Body of pancreas (tissue), 4 donors: ENCODE measurements at regions not wholly inside any gene's neighbourhood (a gene's known extent, or its start where the extent isn't known, plus 50 kb on each side); places are given as distances from the start of the nearest gene placed in this dataset.

ENCODE experiments used
- ATAC-seq: fragments of 150-250 bp; one replicate; pipeline ENCODE4 v1.9.1; 2016
- DNase-seq, 4 donors: peaks; one replicate each; pipeline ENCODE4 v3.0.0-alpha.2; 2019
- H3K27ac ChIP-seq, 4 donors: fragments of 200-600 bp; sonication (generic); 1 replicate in 3 of 4; 2 replicates in 1 of 4; pipeline versions ENCODE4 v1.5.1 to v1.6.1; 2016 to 2019; ENCODE audit warnings: mild to moderate bottlenecking in 1 of 4, mixed read lengths in 1 of 4, moderate library complexity in 1 of 4
- H3K27me3 ChIP-seq, 2 donors: fragments of 200-600 bp; sonication (generic); one replicate each; pipeline ENCODE4 v1.6.0; 2016; ENCODE audit warnings: mild to moderate bottlenecking in 1 of 2
- H3K36me3 ChIP-seq, 2 donors: fragments of 200-600 bp; sonication (generic); replicated peaks in 1 of 2; 2 replicates each; pipeline ENCODE4 v1.5.1; 2016; ENCODE audit warnings: low read depth in 2 of 2; ENCODE audit not compliant: insufficient read depth in 1 of 2
- H3K4me1 ChIP-seq: fragments of 200-600 bp; sonication (generic); one replicate; pipeline ENCODE4 v1.6.0; 2016
- H3K4me3 ChIP-seq, 2 donors: fragments of 200-600 bp; sonication (generic); 1 replicate in 1 of 2; 2 replicates in 1 of 2; pipeline ENCODE4 v1.5.1; 2016 to 2019
- H3K9me3 ChIP-seq, 3 donors: fragments of 200-600 bp; sonication (generic); 1 replicate in 2 of 3; 2 replicates in 1 of 3; pipeline ENCODE4 v1.5.1; 2016
- POLR2A ChIP-seq, 3 donors: fragments of 450-650 bp; IDR thresholded peaks; one replicate each; pipeline ENCODE4 v1.6.1; 2016; ENCODE audit warnings: antibody characterized with exemption in 3 of 3, mild to moderate bottlenecking in 2 of 3
- WGBS, 2 donors: methylation state at CpG; one replicate each; pipeline ENCODE4 v1.1.5; 2017; 5-methylcytosine and 5-hydroxymethylcytosine counted together
- intact Hi-C: fragments of 100-400 bp; cut with DNase I; formaldehyde crosslinking; loops from one replicate; pipeline ENCODE4 v1.15.1; 2023
- TF ChIP-seq, protein P1 (sequence below), 7 experiments: fragments of 450-650 bp in 4 of 7; fragments of 200-600 bp in 3 of 7; sonication (generic) in 3 of 7; IDR thresholded peaks; one replicate each; pipeline ENCODE4 v1.5.1; 2016 to 2019; ENCODE audit warnings: antibody characterized with exemption in 7 of 7

DNA sequence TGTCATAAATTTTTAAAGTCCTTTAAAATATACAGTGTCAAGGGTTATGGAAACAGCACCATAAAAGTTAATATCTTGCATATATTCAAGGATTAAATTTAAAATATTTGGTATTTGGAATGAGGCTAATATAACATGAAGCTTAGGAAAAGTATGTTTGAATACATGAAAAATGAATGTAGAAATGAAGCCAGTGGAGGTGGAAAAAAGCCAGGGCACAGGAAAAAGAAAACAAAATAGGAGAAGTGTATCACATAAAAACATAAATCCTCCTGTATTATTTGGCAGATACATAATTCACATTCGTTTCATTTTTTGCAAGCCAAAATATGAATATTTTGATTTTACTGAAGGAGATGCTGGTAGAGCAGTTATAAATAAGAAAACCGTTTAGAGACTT lies 587.0 kb upstream of the ZNF608 start:
- 62 to 63% methylated on average over 2 of the region's 2 CpGs for WGBS, 2 donors
- no peak for DNase-seq
- no peak for ATAC-seq
- Histone ChIP-seq H3K9me3 (no peaks in the 10 kb centered on the region), H3K36me3 (no peaks in the 10 kb centered on the region), H3K4me1 (no peaks in the 10 kb centered on the region), H3K27me3 (no peaks in the 10 kb centered on the region), H3K27ac (no peak overlapping the region), H3K4me3 (no peak overlapping the region)
- TF ChIP-seq, protein P1, sequence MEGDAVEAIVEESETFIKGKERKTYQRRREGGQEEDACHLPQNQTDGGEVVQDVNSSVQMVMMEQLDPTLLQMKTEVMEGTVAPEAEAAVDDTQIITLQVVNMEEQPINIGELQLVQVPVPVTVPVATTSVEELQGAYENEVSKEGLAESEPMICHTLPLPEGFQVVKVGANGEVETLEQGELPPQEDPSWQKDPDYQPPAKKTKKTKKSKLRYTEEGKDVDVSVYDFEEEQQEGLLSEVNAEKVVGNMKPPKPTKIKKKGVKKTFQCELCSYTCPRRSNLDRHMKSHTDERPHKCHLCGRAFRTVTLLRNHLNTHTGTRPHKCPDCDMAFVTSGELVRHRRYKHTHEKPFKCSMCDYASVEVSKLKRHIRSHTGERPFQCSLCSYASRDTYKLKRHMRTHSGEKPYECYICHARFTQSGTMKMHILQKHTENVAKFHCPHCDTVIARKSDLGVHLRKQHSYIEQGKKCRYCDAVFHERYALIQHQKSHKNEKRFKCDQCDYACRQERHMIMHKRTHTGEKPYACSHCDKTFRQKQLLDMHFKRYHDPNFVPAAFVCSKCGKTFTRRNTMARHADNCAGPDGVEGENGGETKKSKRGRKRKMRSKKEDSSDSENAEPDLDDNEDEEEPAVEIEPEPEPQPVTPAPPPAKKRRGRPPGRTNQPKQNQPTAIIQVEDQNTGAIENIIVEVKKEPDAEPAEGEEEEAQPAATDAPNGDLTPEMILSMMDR (IDR thresholded peaks at IDR 0.05) = no peak
- no peak for TF ChIP-seq POLR2A (IDR thresholded peaks at IDR 0.05)
- intact Hi-C loops = no loop called here

DNA sequence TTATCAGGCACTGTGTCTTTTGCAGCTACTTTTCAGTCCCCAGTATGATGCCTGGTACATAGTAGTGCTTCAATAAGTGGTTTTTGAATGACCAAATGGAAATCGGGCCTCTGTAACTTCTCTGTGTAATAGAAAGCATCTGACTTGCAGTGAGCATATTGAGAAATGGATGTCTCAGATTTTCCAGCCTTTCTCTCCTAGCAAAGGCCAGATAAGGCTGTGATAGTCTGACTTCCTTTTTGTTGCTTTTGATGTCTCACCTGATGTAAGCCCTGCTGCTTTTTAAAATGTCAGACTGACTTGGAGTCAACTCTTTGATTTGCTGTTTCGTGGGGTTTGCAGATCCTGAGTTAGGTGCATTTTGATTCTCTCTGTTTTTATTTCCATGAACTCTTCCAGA lies 590.0 kb upstream of the ZNF608 start:
- no peaks in the 10 kb centered on the region for H3K27me3 ChIP-seq
- H3K36me3 ChIP-seq = no peaks in the 10 kb centered on the region
- H3K9me3 ChIP-seq = no peaks in the 10 kb centered on the region
- TF ChIP-seq POLR2A (IDR thresholded peaks at IDR 0.05) = no peak
- TF ChIP-seq, protein P1 (IDR thresholded peaks at IDR 0.05) = no peak
- no peak for ATAC-seq
- WGBS, 2 donors = 47 to 50% methylated on average over 2 of the region's 2 CpGs
- DNase-seq = no peak
- no peak overlapping the region for H3K27ac ChIP-seq
- intact Hi-C loops = no loop called here
- no peak overlapping the region for H3K4me3 ChIP-seq
- H3K4me1 ChIP-seq = no peaks in the 10 kb centered on the region

GRCh38 chr5:125337294-125337693 lies 590.9 kb upstream of the ZNF608 start:
- Histone ChIP-seq H3K4me1 (no peaks in the 10 kb centered on the region), H3K9me3 (no peaks in the 10 kb centered on the region), H3K36me3 (no peaks in the 10 kb centered on the region), H3K27me3 (no peaks in the 10 kb centered on the region), H3K4me3 (no peak overlapping the region), H3K27ac (no peak overlapping the region)
- ATAC-seq (no peak), DNase-seq (no peak)
- intact Hi-C loops = no loop called here
- 72 to 81% methylated on average over 2 of the region's 2 CpGs for WGBS, 2 donors
- TF ChIP-seq, protein P1 (IDR thresholded peaks at IDR 0.05) = no peak
- TF ChIP-seq POLR2A (IDR thresholded peaks at IDR 0.05) = no peak

GRCh38 chr5:125338440-125339174 lies 592.2 kb upstream of the ZNF608 start:
- Histone ChIP-seq H3K27ac (no peak overlapping the region), H3K9me3 (no peaks in the 10 kb centered on the region), H3K4me3 (no peak overlapping the region), H3K27me3 (no peaks in the 10 kb centered on the region), H3K36me3 (no peaks in the 10 kb centered on the region), H3K4me1 (no peaks in the 10 kb centered on the region)
- DNase-seq (no peak), ATAC-seq (no peak)
- intact Hi-C loops = no loop called here
- 79 to 82% methylated on average over 2 of the region's 2 CpGs for WGBS, 2 donors
- no peak for TF ChIP-seq POLR2A (IDR thresholded peaks at IDR 0.05)
- TF ChIP-seq, protein P1 (IDR thresholded peaks at IDR 0.05) = no peak

DNA sequence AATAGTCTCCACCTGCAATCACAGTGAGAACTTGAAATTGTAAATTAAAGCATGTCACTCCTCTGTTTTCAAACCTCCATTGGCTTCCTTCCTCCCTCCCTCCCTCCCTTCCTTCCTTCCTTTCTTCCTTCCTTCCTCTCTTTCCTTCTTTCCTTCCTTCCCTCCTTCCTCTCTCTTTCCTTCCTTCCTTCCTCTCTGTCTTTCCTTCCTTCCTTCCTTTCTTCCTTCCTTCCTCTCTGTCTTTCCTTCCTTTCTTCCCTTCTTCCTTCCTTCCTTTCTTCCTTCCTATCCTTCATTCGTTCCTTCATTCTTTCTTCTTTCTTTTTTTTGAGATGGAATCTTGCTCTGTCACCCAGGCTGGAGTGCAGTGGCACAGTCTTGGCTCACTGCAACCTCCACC lies 595.0 kb upstream of the ZNF608 start:
- intact Hi-C loops = no loop called here
- Histone ChIP-seq H3K4me1 (no peaks in the 10 kb centered on the region), H3K27ac (no peak overlapping the region), H3K36me3 (no peaks in the 10 kb centered on the region), H3K27me3 (no peaks in the 10 kb centered on the region), H3K4me3 (no peak overlapping the region), H3K9me3 (no peaks in the 10 kb centered on the region)
- 60 to 68% methylated on average over 1 of the region's 1 CpG for WGBS, 2 donors
- DNase-seq = no peak
- TF ChIP-seq, protein P1 (IDR thresholded peaks at IDR 0.05) = no peak
- TF ChIP-seq POLR2A (IDR thresholded peaks at IDR 0.05) = no peak
- ATAC-seq = no peak
